MM.1S (cell line): ENCODE measurements at regions not wholly inside any gene's neighbourhood (a gene's known extent, or its start where the extent isn't known, plus 50 kb on each side); places are given as distances from the start of the nearest gene placed in this dataset.

Experiments used
- DNase-seq: peaks from one replicate; pipeline ENCODE4 v3.0.0-alpha.2; 2015
- H2AFZ ChIP-seq: fragments of 300-600 bp; sonication (generic); 2 replicates; pipeline ENCODE4 v1.6.0; 2016; ENCODE audit warnings: antibody characterized with exemption, low read length
- H3F3A ChIP-seq: fragments of 300-600 bp; sonication (generic); 2 replicates; pipeline ENCODE4 v1.6.1; 2016; ENCODE audit warnings: mild to moderate bottlenecking, antibody characterized with exemption, low read length, moderate library complexity, mixed read lengths; ENCODE audit not compliant: insufficient read depth
- H3K27ac ChIP-seq: fragments of 300-600 bp; sonication (generic); 2 replicates; pipeline ENCODE4 v1.5.1; 2016; ENCODE audit warnings: mild to moderate bottlenecking, low read length
- H3K27me3 ChIP-seq: fragments of 300-600 bp; sonication (generic); replicated peaks from 2 replicates; pipeline ENCODE4 v1.6.0; 2016; ENCODE audit warnings: low read length; ENCODE audit not compliant: insufficient read depth
- H3K36me3 ChIP-seq: fragments of 300-600 bp; sonication (generic); replicated peaks from 2 replicates; pipeline ENCODE4 v1.6.1; 2016; ENCODE audit warnings: mild to moderate bottlenecking, low read length, mixed read lengths; ENCODE audit not compliant: insufficient read depth
- H3K4me1 ChIP-seq: fragments of 300-600 bp; sonication (generic); 2 replicates; pipeline ENCODE4 v1.6.1; 2016; ENCODE audit warnings: low read length, mixed read lengths
- H3K4me2 ChIP-seq: fragments of 300-600 bp; sonication (generic); 2 replicates; pipeline ENCODE4 v1.6.0; 2016; ENCODE audit warnings: low read depth, low read length
- H3K4me3 ChIP-seq: fragments of 300-600 bp; sonication (generic); 2 replicates; pipeline ENCODE4 v1.5.1; 2016; ENCODE audit warnings: low read length, mixed read lengths
- H3K79me2 ChIP-seq: fragments of 300-600 bp; sonication (generic); 2 replicates; pipeline ENCODE4 v1.6.1; 2016; ENCODE audit warnings: mixed run types, low read length, mixed read lengths
- H3K9ac ChIP-seq: fragments of 300-600 bp; sonication (generic); 2 replicates; pipeline ENCODE4 v1.6.1; 2016; ENCODE audit warnings: low read length, mixed read lengths
- H3K9me2 ChIP-seq: fragments of 300-600 bp; sonication (generic); replicated peaks from 2 replicates; pipeline ENCODE4 v1.6.1; 2016; ENCODE audit warnings: mild to moderate bottlenecking, low read length, mixed read lengths; ENCODE audit not compliant: insufficient read depth
- H3K9me3 ChIP-seq: fragments of 300-600 bp; sonication (generic); replicated peaks from 2 replicates; pipeline ENCODE4 v1.6.1; 2016; ENCODE audit warnings: mild to moderate bottlenecking, low read length, mixed read lengths; ENCODE audit not compliant: insufficient read depth
- H4K20me1 ChIP-seq: fragments of 300-600 bp; sonication (generic); 2 replicates; pipeline ENCODE4 v1.6.1; 2016; ENCODE audit warnings: mild to moderate bottlenecking, low read length, moderate library complexity, mixed read lengths; ENCODE audit not compliant: insufficient read depth
- EZH2 ChIP-seq: fragments of 300-600 bp; sonication (generic); optimal IDR thresholded peaks from 2 replicates; pipeline ENCODE3; 2017; ENCODE audit warnings: low read depth, mild to moderate bottlenecking, antibody characterized with exemption, low read length, mixed read lengths
- EZH2phosphoT487 ChIP-seq: fragments of 300-600 bp; sonication (generic); IDR thresholded peaks from 2 replicates; pipeline ENCODE4 v1.6.1; 2018; ENCODE audit warnings: antibody characterized with exemption, low read length
- TF ChIP-seq, protein P1 (sequence below): fragments of 300-600 bp; sonication (generic); IDR thresholded peaks from 2 replicates; pipeline ENCODE4 v1.5.1; 2016; ENCODE audit warnings: antibody characterized with exemption, low read length, mixed read lengths

DNA sequence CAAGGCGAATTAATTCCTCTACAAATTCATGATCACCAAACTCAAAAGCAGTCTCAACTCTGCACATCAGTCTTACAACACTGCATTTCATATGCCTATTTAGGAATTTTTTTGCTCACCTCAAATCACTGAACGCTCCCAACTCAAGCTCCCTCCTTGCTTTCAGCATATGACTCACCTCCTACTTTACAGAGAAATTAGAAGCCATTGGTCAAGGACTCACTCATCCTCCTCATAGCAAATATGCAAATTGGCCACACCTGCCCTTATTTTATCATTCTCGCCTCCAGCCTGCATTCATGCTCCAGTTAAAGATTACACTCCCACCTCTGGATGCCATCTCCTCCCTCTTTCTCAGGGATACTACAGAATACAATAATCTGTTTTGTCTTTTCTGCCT is 148.8 kb downstream of the MBD2 start:
- Histone ChIP-seq H3K36me3 (no peaks in the 10 kb centered on the region), H3K79me2 (no peaks in the 10 kb centered on the region), H3K4me2 (no peak overlapping the region), H3K9ac (no peak overlapping the region), H4K20me1 (no peaks in the 10 kb centered on the region), H3K27ac (no peak overlapping the region), H3K9me2 (no peaks in the 10 kb centered on the region), H3K4me1 (no peaks in the 10 kb centered on the region), H3F3A (no peaks in the 10 kb centered on the region), H3K4me3 (no peak overlapping the region), H3K27me3 (no peaks in the 10 kb centered on the region), H2AFZ (no peak overlapping the region), H3K9me3 (no peaks in the 10 kb centered on the region)
- TF ChIP-seq EZH2phosphoT487 (no peak), EZH2 (no peak)
- TF ChIP-seq, protein P1, sequence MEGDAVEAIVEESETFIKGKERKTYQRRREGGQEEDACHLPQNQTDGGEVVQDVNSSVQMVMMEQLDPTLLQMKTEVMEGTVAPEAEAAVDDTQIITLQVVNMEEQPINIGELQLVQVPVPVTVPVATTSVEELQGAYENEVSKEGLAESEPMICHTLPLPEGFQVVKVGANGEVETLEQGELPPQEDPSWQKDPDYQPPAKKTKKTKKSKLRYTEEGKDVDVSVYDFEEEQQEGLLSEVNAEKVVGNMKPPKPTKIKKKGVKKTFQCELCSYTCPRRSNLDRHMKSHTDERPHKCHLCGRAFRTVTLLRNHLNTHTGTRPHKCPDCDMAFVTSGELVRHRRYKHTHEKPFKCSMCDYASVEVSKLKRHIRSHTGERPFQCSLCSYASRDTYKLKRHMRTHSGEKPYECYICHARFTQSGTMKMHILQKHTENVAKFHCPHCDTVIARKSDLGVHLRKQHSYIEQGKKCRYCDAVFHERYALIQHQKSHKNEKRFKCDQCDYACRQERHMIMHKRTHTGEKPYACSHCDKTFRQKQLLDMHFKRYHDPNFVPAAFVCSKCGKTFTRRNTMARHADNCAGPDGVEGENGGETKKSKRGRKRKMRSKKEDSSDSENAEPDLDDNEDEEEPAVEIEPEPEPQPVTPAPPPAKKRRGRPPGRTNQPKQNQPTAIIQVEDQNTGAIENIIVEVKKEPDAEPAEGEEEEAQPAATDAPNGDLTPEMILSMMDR: no peak
- no peak for DNase-seq

DNA sequence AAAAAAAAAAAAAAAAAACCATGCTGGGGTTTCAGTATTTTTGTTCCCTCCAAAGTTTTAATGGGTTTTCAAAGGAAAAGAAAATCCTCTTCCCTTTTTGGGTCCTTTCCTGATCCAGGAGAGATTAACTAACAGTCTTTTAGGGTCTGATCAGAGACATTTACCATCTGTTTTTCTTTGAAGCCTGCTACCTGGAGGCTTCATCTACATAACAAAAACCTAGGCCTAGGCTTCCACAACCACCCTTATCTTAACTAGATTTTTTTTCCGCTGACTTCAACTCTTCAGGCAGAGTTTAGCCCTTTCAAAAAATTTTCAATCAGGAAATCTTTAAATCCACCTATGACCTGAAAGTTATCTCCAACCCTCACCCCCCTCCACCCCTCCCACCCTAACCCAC is 154.7 kb downstream of the MBD2 start:
- no peak overlapping the region for H3K27ac ChIP-seq
- no peaks in the 10 kb centered on the region for H3K9me2 ChIP-seq

DNA sequence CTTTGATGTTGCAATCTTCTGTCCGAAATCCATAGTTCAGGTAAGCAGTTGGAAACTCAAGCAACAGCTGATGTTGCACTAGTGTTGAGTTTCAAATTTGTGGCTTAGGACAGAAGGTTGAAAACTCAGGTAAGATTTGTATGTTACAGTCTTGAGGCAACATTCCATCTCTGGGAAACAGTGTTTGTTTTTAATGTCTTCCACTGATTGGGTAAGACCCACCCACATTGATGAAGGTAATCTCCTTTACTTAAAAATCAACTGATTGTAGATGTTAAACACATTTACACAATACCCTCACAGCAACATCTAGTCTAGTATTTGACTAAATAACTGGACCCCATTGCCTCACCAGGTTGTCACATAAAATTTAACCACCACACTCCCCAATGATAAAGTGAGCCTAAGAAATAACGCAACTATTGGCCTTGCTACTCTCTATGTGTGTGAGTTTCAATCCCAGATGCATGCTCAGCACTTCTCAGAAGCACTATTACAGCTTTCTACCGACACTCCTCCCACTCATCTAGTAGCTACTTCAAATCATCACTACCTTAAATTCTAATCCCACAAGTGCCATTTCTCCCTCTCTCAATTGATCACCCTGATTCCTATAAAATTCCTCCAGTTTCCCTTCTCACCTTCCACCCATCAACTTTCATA is 164.0 kb downstream of the MBD2 start:
- peak; percentile 56 for DNase-seq
- no peak overlapping the region for H3K4me2 ChIP-seq
- no peaks in the 10 kb centered on the region for H4K20me1 ChIP-seq
- TF ChIP-seq, protein P1: no peak
- no peak for TF ChIP-seq EZH2
- TF ChIP-seq EZH2phosphoT487: no peak
- no peak overlapping the region for H2AFZ ChIP-seq
- no peak overlapping the region for H3K9ac ChIP-seq
- H3K9me2 ChIP-seq: no peaks in the 10 kb centered on the region
- no peak overlapping the region for H3K27ac ChIP-seq
- H3F3A ChIP-seq: no peaks in the 10 kb centered on the region
- no peaks in the 10 kb centered on the region for H3K9me3 ChIP-seq
- no peaks in the 10 kb centered on the region for H3K36me3 ChIP-seq
- H3K79me2 ChIP-seq: no peaks in the 10 kb centered on the region
- no peaks in the 10 kb centered on the region for H3K27me3 ChIP-seq
- H3K4me1 ChIP-seq: peaks cover 11% of the 10 kb centered on the region
- H3K4me3 ChIP-seq: no peak overlapping the region

More for the DNA sequence above, 154.7 kb downstream of the MBD2 start:
- H2AFZ ChIP-seq: no peak overlapping the region
- H3K4me2 ChIP-seq: no peak overlapping the region
- no peaks in the 10 kb centered on the region for H3F3A ChIP-seq
- no peaks in the 10 kb centered on the region for H3K36me3 ChIP-seq
- H3K4me1 ChIP-seq: no peaks in the 10 kb centered on the region
- H3K27me3 ChIP-seq: no peaks in the 10 kb centered on the region
- H3K9me3 ChIP-seq: no peaks in the 10 kb centered on the region
- no peak overlapping the region for H3K9ac ChIP-seq
- TF ChIP-seq, protein P1: no peak
- no peak for TF ChIP-seq EZH2
- no peak for TF ChIP-seq EZH2phosphoT487
- DNase-seq: no peak
- no peaks in the 10 kb centered on the region for H4K20me1 ChIP-seq
- no peak overlapping the region for H3K4me3 ChIP-seq
- H3K79me2 ChIP-seq: no peaks in the 10 kb centered on the region
